Left lung (tissue), 4 donors: ENCODE measurements at regions not wholly inside any gene's neighbourhood (a gene's known extent, or its start where the extent isn't known, plus 50 kb on each side); places are given as distances from the start of the nearest gene placed in this dataset.

ENCODE experiments used
- ATAC-seq: fragments of 200-7000 bp; cut with Tn5 transposase; one replicate; pipeline ENCODE4 v1.9.1; 2020; ENCODE audit warnings: moderate library complexity
- DNase-seq, 4 donors: peaks; one replicate each; pipeline ENCODE4 v3.0.0-alpha.2; 2013 to 2020
- H3K27ac ChIP-seq, 2 donors: fragments of 200-600 bp; sonication (generic) in 1 of 2; one replicate each; pipeline versions ENCODE4 v1.5.0 to v1.8.0; 2020 to 2021
- H3K27me3 ChIP-seq, 2 donors: fragments of 200-600 bp; sonication (generic) in 1 of 2; one replicate each; pipeline versions ENCODE4 v1.5.0 to v1.8.0; 2020 to 2021
- H3K36me3 ChIP-seq, 2 donors: fragments of 200-600 bp; sonication (generic) in 1 of 2; one replicate each; pipeline versions ENCODE4 v1.5.0 to v1.8.0; 2020 to 2021
- H3K4me1 ChIP-seq, 2 donors: fragments of 200-600 bp; one replicate each; pipeline ENCODE4 v1.8.0; 2021
- H3K4me3 ChIP-seq, 2 donors: fragments of 200-600 bp; sonication (generic) in 1 of 2; one replicate each; pipeline versions ENCODE4 v1.5.0 to v1.8.0; 2020 to 2021; ENCODE audit warnings: mild to moderate bottlenecking in 1 of 2
- H3K9me3 ChIP-seq, 2 donors: fragments of 200-600 bp; sonication (generic) in 1 of 2; one replicate each; pipeline versions ENCODE4 v1.5.0 to v1.8.0; 2020 to 2021
- intact Hi-C, 2 donors: fragments of 100-400 bp; cut with DNase I; formaldehyde crosslinking; loops; one replicate each; pipeline versions ENCODE4 v1.11.2 to v1.14.2; 2022
- TF ChIP-seq, protein P1 (sequence below), 2 donors: fragments of 200-600 bp; sonication (generic) in 1 of 2; IDR thresholded peaks; one replicate each; pipeline versions ENCODE4 v1.5.0 to v1.8.0; 2021; ENCODE audit warnings: antibody characterized with exemption in 2 of 2
- donor health status: DM: no; HTN: yes; CAD: no.
- donor health status: DM: no; HTN: no; CAD: no.

DNA sequence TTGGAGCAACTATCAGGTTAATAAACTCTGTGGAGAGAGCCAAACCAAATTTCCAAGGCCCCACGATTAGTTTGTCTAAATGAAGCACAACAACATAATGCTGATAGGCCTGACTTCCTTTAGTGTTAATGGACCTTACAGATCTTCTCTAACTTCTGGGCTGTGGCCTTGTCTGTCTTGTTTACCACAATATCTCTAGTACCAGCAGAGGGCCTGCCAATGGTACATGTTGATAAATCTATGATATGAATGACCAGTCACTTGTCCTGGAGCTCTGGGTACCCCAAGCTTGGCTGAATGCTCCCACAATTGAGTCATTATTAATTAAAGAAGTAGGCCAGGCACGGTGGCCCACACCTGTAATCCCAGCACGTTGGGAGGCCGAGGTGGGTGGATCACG, 78.9 kb upstream of the CISTR start:
- no peak for DNase-seq

DNA sequence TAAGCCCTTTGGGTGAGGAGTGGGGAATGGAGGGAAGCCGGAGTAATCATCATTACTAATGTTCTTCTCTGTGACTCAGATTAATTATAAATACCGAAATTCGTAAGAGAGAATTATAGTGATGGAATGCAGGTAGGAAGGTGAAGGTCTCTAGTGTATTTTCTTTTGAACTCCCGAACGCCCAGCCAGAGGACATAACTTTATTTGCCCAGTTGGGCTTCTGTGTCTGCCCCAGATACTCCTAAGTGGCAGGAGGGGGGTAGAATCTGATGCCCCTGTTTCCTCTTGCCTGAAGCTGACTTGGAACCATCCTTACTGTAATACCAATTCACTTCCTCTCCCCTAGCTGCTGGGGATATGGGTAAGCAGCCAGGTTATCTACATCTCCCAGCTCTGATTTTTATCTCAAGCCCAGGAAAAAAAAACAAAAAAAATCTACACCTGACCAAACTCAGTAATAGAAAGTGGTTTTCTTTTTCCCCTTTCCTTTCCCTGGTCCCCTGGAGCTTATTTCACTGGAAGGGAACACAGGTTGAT, 84.4 kb upstream of the CISTR start:
- DNase-seq (no peak), ATAC-seq (no peak)
- H3K4me1 ChIP-seq = no peaks in the 10 kb centered on the region
- no peak overlapping the region for H3K4me3 ChIP-seq
- peaks cover 0 to 76% of the 10 kb centered on the region in 2 donors for H3K27me3 ChIP-seq
- no peaks in the 10 kb centered on the region for H3K9me3 ChIP-seq
- H3K27ac ChIP-seq = no peak overlapping the region
- TF ChIP-seq, protein P1, sequence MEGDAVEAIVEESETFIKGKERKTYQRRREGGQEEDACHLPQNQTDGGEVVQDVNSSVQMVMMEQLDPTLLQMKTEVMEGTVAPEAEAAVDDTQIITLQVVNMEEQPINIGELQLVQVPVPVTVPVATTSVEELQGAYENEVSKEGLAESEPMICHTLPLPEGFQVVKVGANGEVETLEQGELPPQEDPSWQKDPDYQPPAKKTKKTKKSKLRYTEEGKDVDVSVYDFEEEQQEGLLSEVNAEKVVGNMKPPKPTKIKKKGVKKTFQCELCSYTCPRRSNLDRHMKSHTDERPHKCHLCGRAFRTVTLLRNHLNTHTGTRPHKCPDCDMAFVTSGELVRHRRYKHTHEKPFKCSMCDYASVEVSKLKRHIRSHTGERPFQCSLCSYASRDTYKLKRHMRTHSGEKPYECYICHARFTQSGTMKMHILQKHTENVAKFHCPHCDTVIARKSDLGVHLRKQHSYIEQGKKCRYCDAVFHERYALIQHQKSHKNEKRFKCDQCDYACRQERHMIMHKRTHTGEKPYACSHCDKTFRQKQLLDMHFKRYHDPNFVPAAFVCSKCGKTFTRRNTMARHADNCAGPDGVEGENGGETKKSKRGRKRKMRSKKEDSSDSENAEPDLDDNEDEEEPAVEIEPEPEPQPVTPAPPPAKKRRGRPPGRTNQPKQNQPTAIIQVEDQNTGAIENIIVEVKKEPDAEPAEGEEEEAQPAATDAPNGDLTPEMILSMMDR (IDR thresholded peaks at IDR 0.05) = no peak
- H3K36me3 ChIP-seq = no peaks in the 10 kb centered on the region
- intact Hi-C loops = no loop called here

More for the DNA sequence above, 78.9 kb upstream of the CISTR start:
- no peak overlapping the region for H3K27ac ChIP-seq
- no peaks in the 10 kb centered on the region for H3K9me3 ChIP-seq
- H3K4me3 ChIP-seq = no peak overlapping the region
- intact Hi-C loops = no loop called here
- ATAC-seq = no peak
- peaks cover 0 to 42% of the 10 kb centered on the region in 2 donors for H3K27me3 ChIP-seq
- TF ChIP-seq, protein P1 (IDR thresholded peaks at IDR 0.05) = no peak
- no peaks in the 10 kb centered on the region for H3K36me3 ChIP-seq
- no peaks in the 10 kb centered on the region for H3K4me1 ChIP-seq

DNA sequence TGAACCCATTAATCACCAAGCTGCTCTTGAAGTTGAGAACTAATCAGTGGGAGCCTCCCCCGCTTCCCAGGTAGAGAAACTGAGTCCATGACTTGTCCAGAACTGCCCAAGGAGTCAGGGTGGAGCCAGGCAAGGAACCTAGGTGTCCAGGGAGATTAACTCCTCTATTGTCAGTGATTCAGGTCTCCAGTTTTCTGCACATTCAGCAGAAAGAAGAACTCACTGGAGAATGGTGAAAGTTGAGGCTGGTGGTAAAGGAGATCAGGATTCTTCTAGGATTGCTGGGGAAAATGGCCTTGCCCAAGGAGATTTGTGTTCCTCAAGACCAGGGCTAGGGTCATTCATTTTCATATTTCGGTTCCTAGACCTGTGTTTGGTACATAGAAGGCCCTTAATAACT, 87.2 kb upstream of the CISTR start:
- Histone ChIP-seq H3K36me3 (no peaks in the 10 kb centered on the region), H3K4me1 (no peaks in the 10 kb centered on the region), H3K27ac (no peak overlapping the region), H3K27me3 (peaks cover 0 to 78% of the 10 kb centered on the region in 2 donors), H3K9me3 (no peaks in the 10 kb centered on the region), H3K4me3 (no peak overlapping the region)
- TF ChIP-seq, protein P1 (IDR thresholded peaks at IDR 0.05) = no peak
- intact Hi-C loops = no loop called here
- DNase-seq = no peak
- no peak for ATAC-seq

DNA sequence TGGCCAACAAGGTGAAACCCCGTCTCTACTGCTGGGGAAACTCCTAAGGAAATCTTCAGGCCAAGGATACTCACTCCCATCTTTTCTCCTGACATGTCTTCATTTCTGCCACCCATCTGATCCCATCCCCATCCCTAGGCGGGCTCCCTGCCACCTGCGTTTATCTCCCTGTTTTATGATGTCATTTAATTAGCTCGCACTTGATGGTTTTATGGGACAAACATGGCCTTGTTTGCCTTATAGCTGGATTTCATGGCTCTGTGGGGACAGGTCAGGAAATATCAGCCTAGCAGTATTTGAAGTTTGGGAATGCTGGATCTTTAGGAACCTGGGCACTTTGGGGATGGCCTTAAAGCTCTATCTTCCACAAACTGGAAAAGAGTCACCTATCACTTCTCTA, 88.5 kb upstream of the CISTR start:
- H3K4me3 ChIP-seq = no peak overlapping the region
- peaks cover 0 to 75% of the 10 kb centered on the region in 2 donors for H3K27me3 ChIP-seq
- no peak for DNase-seq
- no peaks in the 10 kb centered on the region for H3K4me1 ChIP-seq
- no peak for ATAC-seq
- H3K36me3 ChIP-seq = no peaks in the 10 kb centered on the region
- TF ChIP-seq, protein P1 (IDR thresholded peaks at IDR 0.05) = no peak
- H3K27ac ChIP-seq = no peak overlapping the region
- no peaks in the 10 kb centered on the region for H3K9me3 ChIP-seq
- intact Hi-C loops = no loop called here

DNA sequence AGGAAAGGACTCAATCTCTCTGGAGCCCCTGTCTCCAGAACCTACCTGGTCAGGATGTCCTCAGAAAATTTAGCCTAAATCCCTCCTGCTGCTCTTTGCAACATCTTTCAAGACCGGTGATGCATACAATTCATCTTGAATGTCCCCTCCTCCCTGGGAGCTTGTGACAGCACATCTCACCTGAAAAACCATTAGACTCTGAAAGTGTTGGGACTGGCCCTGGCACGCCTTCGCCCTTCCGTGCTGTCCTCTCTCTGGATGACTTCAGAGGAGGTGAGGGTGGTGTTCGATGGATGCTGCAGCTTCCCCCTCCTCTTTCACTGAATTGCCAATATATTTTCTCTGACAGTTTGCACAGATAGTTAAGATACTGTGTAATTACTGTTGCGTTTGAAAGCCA, 90.9 kb upstream of the CISTR start:
- intact Hi-C loops = no loop called here
- H3K4me1 ChIP-seq = no peaks in the 10 kb centered on the region
- H3K27ac ChIP-seq = no peak overlapping the region
- H3K9me3 ChIP-seq = no peaks in the 10 kb centered on the region
- no peak overlapping the region for H3K4me3 ChIP-seq
- peaks cover 0 to 71% of the 10 kb centered on the region in 2 donors for H3K27me3 ChIP-seq
- DNase-seq (no peak), ATAC-seq (no peak)
- TF ChIP-seq, protein P1 (IDR thresholded peaks at IDR 0.05) = no peak
- H3K36me3 ChIP-seq = no peaks in the 10 kb centered on the region
